ENCODE measurements at regions not wholly inside any gene's neighbourhood (a gene's known extent, or its start where the extent isn't known, plus 50 kb on each side); places are given as distances from the start of the nearest gene placed in this dataset.

- no peak overlapping the region for H3K27ac ChIP-seq (ENCODE audit: insufficient read length, low read depth, low read length)
- no peak overlapping the region for H4K91ac ChIP-seq (ENCODE audit: insufficient read length, low read depth, low read length)
- no peak overlapping the region for H2BK20ac ChIP-seq (ENCODE audit: low read depth, low read length, poor library complexity, severe bottlenecking)
- no peaks in the 10 kb centered on the region for H3K9me3 ChIP-seq (ENCODE audit: control insufficient read depth, low read depth, low read length)
- H2BK12ac ChIP-seq (ENCODE audit: insufficient read length, low read depth, low read length), result no peak overlapping the region
- H2AK5ac ChIP-seq (ENCODE audit: insufficient read length, low read length), result no peak overlapping the region
- H2BK120ac ChIP-seq (ENCODE audit: low read depth, low read length, poor library complexity, severe bottlenecking), result no peak overlapping the region
- WGBS (ENCODE audit: extremely low coverage, insufficient read length, low lambda C conversion rate), result no CpG with 5 or more reads among the region's 1 CpG
- H3K4me3 Mint-ChIP-seq, result no peak overlapping the region
- no peak overlapping the region for H3K4ac ChIP-seq (ENCODE audit: low read depth, low read length)
- no peak overlapping the region for H3K14ac ChIP-seq (ENCODE audit: insufficient read depth, low read length)
- no peak overlapping the region for H3K23ac ChIP-seq (ENCODE audit: insufficient read length, low read depth, low read length)
- DNase-seq, result peak; percentile 56
- H3T11ph ChIP-seq (ENCODE audit: low read length), result no peak overlapping the region
- H2AFZ ChIP-seq (ENCODE audit: low read length), result no peak overlapping the region
- H3K27me3 ChIP-seq (ENCODE audit: insufficient read depth, low read length), result no peaks in the 10 kb centered on the region; the same call in 1 of the 2 replicates
- no peaks in the 10 kb centered on the region for H3K27me3 Mint-ChIP-seq (ENCODE audit: low read depth)
- TF ChIP-seq, protein P1, sequence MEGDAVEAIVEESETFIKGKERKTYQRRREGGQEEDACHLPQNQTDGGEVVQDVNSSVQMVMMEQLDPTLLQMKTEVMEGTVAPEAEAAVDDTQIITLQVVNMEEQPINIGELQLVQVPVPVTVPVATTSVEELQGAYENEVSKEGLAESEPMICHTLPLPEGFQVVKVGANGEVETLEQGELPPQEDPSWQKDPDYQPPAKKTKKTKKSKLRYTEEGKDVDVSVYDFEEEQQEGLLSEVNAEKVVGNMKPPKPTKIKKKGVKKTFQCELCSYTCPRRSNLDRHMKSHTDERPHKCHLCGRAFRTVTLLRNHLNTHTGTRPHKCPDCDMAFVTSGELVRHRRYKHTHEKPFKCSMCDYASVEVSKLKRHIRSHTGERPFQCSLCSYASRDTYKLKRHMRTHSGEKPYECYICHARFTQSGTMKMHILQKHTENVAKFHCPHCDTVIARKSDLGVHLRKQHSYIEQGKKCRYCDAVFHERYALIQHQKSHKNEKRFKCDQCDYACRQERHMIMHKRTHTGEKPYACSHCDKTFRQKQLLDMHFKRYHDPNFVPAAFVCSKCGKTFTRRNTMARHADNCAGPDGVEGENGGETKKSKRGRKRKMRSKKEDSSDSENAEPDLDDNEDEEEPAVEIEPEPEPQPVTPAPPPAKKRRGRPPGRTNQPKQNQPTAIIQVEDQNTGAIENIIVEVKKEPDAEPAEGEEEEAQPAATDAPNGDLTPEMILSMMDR (conservative IDR thresholded peaks at IDR 0.05), result peak; percentile 33; the same call in 1 of the 3 replicates
- H3K36me3 Mint-ChIP-seq (ENCODE audit: insufficient read depth in 1 of 3, low read depth in 3 of 3), result no peaks in the 10 kb centered on the region
- no peaks in the 10 kb centered on the region; the same call in 1 of the 2 replicates for H3K79me2 ChIP-seq (ENCODE audit: insufficient read depth, low read length)
- H3K4me1 Mint-ChIP-seq, result peaks cover 4 to 6% of the 10 kb centered on the region in 2 experiments; a peak in 2 of 4 replicates
- H3K23me2 ChIP-seq (ENCODE audit: insufficient read length, low read depth, low read length, poor library complexity, severe bottlenecking), result no peaks in the 10 kb centered on the region
- no peak overlapping the region for H2BK5ac ChIP-seq (ENCODE audit: insufficient read length, low read length)
- H4K8ac ChIP-seq (replicated peaks; ENCODE audit: insufficient read length, low read depth, low read length), result no peak overlapping the region
- no peak overlapping the region for H3K18ac ChIP-seq (ENCODE audit: insufficient read length, low read depth, low read length)
- H3K56ac ChIP-seq (ENCODE audit: insufficient read length, low read depth, low read length), result no peak overlapping the region
- no peak overlapping the region for H3K9ac ChIP-seq (ENCODE audit: extremely low read depth, insufficient read length, low read length)
- H3K4me2 ChIP-seq (ENCODE audit: insufficient read depth, insufficient read length, low read length), result no peak overlapping the region
- H3K9me3 Mint-ChIP-seq, result no peaks in the 10 kb centered on the region
- H4K20me1 ChIP-seq (ENCODE audit: control insufficient read depth, insufficient read depth, insufficient read length), result no peaks in the 10 kb centered on the region
- no peaks in the 10 kb centered on the region for H3K79me1 ChIP-seq (ENCODE audit: insufficient read depth, low read depth, low read length, poor library complexity, severe bottlenecking)
- no peak overlapping the region for H3K27ac Mint-ChIP-seq
- no peak overlapping the region for H2BK15ac ChIP-seq (ENCODE audit: low read depth, low read length)
- H3K4me1 ChIP-seq (ENCODE audit: insufficient read depth, low read length), result no peaks in the 10 kb centered on the region; the same call in none of the 2 replicates
- no peak overlapping the region for H4K5ac ChIP-seq (ENCODE audit: insufficient read length, low read depth, low read length)
Observed at GRCh38 chr2:187117483-187117882, 268.5 kb upstream of the ZSWIM2 start.
